ENCODE measurements at regions not wholly inside any gene's neighbourhood (a gene's known extent, or its start where the extent isn't known, plus 50 kb on each side); places are given as distances from the start of the nearest gene placed in this dataset.

DNA sequence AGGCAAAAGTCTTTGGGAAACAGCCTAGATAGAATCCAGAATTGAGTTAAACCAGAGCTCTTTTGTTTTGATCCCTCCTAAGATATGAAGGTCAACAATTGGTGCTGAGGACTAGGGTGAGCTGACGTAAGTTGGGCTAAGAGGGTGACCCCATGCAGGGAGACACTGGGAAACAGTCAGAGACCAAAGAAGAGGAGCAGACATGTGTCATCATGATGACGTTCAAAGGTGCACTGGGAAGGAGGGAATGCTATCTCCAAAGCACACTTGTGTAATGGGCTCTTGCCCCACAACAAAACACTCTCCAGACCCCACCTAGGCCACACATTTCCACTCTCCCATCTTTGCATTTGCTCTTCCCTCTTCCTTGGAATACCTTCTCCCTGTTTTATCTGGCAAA lies 481.4 kb downstream of the COG6 start:
- no peak overlapping the region for H2AFZ ChIP-seq
- H3K4me2 ChIP-seq = no peak overlapping the region
- peaks cover 5% of the 10 kb centered on the region; the same call in 1 of the 3 replicates for H3K4me1 Mint-ChIP-seq
- no peaks in the 10 kb centered on the region for H3K79me2 ChIP-seq (replicated peaks; ENCODE audit: insufficient read depth)
- peaks cover 21% of the 10 kb centered on the region for H3K9me2 ChIP-seq (ENCODE audit: insufficient read depth)
- DNase-seq (ENCODE audit: low spot score) = no peak
- no peak overlapping the region for H3K27ac Mint-ChIP-seq
- H3F3A ChIP-seq (replicated peaks; ENCODE audit: low read depth) = no peaks in the 10 kb centered on the region
- H4K20me1 ChIP-seq (replicated peaks; ENCODE audit: insufficient read depth) = no peaks in the 10 kb centered on the region
- ATAC-seq = no peak
- H3K36me3 Mint-ChIP-seq (ENCODE audit: low read depth) = no peaks in the 10 kb centered on the region
- TF ChIP-seq, protein P1, sequence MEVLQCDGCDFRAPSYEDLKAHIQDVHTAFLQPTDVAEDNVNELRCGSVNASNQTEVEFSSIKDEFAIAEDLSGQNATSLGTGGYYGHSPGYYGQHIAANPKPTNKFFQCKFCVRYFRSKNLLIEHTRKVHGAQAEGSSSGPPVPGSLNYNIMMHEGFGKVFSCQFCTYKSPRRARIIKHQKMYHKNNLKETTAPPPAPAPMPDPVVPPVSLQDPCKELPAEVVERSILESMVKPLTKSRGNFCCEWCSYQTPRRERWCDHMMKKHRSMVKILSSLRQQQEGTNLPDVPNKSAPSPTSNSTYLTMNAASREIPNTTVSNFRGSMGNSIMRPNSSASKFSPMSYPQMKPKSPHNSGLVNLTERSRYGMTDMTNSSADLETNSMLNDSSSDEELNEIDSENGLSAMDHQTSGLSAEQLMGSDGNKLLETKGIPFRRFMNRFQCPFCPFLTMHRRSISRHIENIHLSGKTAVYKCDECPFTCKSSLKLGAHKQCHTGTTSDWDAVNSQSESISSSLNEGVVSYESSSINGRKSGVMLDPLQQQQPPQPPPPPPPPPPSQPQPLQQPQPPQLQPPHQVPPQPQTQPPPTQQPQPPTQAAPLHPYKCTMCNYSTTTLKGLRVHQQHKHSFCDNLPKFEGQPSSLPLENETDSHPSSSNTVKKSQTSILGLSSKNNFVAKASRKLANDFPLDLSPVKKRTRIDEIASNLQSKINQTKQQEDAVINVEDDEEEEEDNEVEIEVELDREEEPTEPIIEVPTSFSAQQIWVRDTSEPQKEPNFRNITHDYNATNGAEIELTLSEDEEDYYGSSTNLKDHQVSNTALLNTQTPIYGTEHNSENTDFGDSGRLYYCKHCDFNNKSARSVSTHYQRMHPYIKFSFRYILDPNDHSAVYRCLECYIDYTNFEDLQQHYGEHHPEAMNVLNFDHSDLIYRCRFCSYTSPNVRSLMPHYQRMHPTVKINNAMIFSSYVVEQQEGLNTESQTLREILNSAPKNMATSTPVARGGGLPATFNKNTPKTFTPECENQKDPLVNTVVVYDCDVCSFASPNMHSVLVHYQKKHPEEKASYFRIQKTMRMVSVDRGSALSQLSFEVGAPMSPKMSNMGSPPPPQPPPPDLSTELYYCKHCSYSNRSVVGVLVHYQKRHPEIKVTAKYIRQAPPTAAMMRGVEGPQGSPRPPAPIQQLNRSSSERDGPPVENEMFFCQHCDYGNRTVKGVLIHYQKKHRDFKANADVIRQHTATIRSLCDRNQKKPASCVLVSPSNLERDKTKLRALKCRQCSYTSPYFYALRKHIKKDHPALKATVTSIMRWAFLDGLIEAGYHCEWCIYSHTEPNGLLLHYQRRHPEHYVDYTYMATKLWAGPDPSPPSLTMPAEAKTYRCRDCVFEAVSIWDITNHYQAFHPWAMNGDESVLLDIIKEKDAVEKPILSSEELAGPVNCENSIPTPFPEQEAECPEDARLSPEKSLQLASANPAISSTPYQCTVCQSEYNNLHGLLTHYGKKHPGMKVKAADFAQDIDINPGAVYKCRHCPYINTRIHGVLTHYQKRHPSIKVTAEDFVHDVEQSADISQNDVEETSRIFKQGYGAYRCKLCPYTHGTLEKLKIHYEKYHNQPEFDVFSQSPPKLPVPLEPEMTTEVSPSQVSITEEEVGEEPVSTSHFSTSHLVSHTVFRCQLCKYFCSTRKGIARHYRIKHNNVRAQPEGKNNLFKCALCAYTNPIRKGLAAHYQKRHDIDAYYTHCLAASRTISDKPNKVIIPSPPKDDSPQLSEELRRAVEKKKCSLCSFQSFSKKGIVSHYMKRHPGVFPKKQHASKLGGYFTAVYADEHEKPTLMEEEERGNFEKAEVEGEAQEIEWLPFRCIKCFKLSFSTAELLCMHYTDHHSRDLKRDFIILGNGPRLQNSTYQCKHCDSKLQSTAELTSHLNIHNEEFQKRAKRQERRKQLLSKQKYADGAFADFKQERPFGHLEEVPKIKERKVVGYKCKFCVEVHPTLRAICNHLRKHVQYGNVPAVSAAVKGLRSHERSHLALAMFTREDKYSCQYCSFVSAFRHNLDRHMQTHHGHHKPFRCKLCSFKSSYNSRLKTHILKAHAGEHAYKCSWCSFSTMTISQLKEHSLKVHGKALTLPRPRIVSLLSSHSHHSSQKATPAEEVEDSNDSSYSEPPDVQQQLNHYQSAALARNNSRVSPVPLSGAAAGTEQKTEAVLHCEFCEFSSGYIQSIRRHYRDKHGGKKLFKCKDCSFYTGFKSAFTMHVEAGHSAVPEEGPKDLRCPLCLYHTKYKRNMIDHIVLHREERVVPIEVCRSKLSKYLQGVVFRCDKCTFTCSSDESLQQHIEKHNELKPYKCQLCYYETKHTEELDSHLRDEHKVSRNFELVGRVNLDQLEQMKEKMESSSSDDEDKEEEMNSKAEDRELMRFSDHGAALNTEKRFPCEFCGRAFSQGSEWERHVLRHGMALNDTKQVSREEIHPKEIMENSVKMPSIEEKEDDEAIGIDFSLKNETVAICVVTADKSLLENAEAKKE (CRISPR knock-in tag; IDR thresholded peaks at IDR 0.05) = no peak
- TF ChIP-seq NANOG (IDR thresholded peaks at IDR 0.05; ENCODE audit: borderline replicate concordance) = no peak
- TF ChIP-seq ZNF114 (CRISPR knock-in tag; IDR thresholded peaks at IDR 0.05) = no peak
- no peak for TF ChIP-seq STAT1 (IDR thresholded peaks at IDR 0.05; ENCODE audit: unreplicated experiment)
- TF ChIP-seq ZNF331 (CRISPR knock-in tag; IDR thresholded peaks at IDR 0.05; ENCODE audit: low read depth) = no peak
- TF ChIP-seq, protein P2, sequence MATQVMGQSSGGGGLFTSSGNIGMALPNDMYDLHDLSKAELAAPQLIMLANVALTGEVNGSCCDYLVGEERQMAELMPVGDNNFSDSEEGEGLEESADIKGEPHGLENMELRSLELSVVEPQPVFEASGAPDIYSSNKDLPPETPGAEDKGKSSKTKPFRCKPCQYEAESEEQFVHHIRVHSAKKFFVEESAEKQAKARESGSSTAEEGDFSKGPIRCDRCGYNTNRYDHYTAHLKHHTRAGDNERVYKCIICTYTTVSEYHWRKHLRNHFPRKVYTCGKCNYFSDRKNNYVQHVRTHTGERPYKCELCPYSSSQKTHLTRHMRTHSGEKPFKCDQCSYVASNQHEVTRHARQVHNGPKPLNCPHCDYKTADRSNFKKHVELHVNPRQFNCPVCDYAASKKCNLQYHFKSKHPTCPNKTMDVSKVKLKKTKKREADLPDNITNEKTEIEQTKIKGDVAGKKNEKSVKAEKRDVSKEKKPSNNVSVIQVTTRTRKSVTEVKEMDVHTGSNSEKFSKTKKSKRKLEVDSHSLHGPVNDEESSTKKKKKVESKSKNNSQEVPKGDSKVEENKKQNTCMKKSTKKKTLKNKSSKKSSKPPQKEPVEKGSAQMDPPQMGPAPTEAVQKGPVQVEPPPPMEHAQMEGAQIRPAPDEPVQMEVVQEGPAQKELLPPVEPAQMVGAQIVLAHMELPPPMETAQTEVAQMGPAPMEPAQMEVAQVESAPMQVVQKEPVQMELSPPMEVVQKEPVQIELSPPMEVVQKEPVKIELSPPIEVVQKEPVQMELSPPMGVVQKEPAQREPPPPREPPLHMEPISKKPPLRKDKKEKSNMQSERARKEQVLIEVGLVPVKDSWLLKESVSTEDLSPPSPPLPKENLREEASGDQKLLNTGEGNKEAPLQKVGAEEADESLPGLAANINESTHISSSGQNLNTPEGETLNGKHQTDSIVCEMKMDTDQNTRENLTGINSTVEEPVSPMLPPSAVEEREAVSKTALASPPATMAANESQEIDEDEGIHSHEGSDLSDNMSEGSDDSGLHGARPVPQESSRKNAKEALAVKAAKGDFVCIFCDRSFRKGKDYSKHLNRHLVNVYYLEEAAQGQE (IDR thresholded peaks at IDR 0.05; ENCODE audit: unreplicated experiment) = no peak
- TF ChIP-seq EZH2phosphoT487 (IDR thresholded peaks at IDR 0.05; ENCODE audit: unreplicated experiment) = no peak
- TF ChIP-seq EZH2 (IDR thresholded peaks at IDR 0.05; ENCODE audit: low read depth, unreplicated experiment) = no peak
- TF ChIP-seq, protein P3, sequence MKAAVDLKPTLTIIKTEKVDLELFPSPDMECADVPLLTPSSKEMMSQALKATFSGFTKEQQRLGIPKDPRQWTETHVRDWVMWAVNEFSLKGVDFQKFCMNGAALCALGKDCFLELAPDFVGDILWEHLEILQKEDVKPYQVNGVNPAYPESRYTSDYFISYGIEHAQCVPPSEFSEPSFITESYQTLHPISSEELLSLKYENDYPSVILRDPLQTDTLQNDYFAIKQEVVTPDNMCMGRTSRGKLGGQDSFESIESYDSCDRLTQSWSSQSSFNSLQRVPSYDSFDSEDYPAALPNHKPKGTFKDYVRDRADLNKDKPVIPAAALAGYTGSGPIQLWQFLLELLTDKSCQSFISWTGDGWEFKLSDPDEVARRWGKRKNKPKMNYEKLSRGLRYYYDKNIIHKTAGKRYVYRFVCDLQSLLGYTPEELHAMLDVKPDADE (IDR thresholded peaks at IDR 0.05) = no peak
- TF ChIP-seq JUNB (IDR thresholded peaks at IDR 0.05; ENCODE audit: unreplicated experiment) = no peak
- TF ChIP-seq CREB1 (CRISPR knock-in tag; IDR thresholded peaks at IDR 0.05; ENCODE audit: low read depth) = no peak
- TF ChIP-seq POLR2AphosphoS5 (IDR thresholded peaks at IDR 0.05; ENCODE audit: low read depth) = no peak
- TF ChIP-seq, protein P4, sequence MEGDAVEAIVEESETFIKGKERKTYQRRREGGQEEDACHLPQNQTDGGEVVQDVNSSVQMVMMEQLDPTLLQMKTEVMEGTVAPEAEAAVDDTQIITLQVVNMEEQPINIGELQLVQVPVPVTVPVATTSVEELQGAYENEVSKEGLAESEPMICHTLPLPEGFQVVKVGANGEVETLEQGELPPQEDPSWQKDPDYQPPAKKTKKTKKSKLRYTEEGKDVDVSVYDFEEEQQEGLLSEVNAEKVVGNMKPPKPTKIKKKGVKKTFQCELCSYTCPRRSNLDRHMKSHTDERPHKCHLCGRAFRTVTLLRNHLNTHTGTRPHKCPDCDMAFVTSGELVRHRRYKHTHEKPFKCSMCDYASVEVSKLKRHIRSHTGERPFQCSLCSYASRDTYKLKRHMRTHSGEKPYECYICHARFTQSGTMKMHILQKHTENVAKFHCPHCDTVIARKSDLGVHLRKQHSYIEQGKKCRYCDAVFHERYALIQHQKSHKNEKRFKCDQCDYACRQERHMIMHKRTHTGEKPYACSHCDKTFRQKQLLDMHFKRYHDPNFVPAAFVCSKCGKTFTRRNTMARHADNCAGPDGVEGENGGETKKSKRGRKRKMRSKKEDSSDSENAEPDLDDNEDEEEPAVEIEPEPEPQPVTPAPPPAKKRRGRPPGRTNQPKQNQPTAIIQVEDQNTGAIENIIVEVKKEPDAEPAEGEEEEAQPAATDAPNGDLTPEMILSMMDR (conservative IDR thresholded peaks at IDR 0.05; ENCODE audit: low read depth in 2 of 2) = no peak
- H3K9me3 Mint-ChIP-seq = no peaks in the 10 kb centered on the region
- no peaks in the 10 kb centered on the region for H3K27me3 Mint-ChIP-seq (ENCODE audit: insufficient read depth, low read depth, poor library complexity)
- no peaks in the 10 kb centered on the region for H3K4me1 ChIP-seq (ENCODE audit: insufficient read depth)
- H3K27me3 ChIP-seq (ENCODE audit: insufficient read depth) = no peaks in the 10 kb centered on the region
- H3K4me3 ChIP-seq = no peak overlapping the region
- no peak overlapping the region for H3K27ac ChIP-seq (ENCODE audit: low read depth)
- no peak overlapping the region for H3K4me3 Mint-ChIP-seq
- H3K36me3 ChIP-seq (ENCODE audit: insufficient read depth) = no peaks in the 10 kb centered on the region

Measured in GM23338 (cell line).